BJ (cell line): ENCODE measurements at regions not wholly inside any gene's neighbourhood (a gene's known extent, or its start where the extent isn't known, plus 50 kb on each side); places are given as distances from the start of the nearest gene placed in this dataset.

ENCODE experiments used
- CTCF ChIA-PET: fragments of 350-600 bp; formaldehyde crosslinking; extraction: SDS; loops from one replicate; lab custom pipeline; 2021; ENCODE audit warnings: antibody characterized with exemption, inconsistent platforms; lab: Yijun Ruan, JAX
- POLR2A ChIA-PET: fragments of 300-600 bp; sonication (Branson Sonifier 250); formaldehyde crosslinking; extraction: SDS; loops from one replicate; lab custom pipeline; 2021; ENCODE audit warnings: antibody characterized with exemption; lab: Charles Lee
- DNase-seq: peaks from one replicate; pipeline ENCODE4 v3.0.0-alpha.2; 2011; ENCODE audit warnings: low read depth
- H3K27me3 ChIP-seq: 2 replicates; pipeline ENCODE4 v1.6.0; 2011; ENCODE audit warnings: low read length; ENCODE audit not compliant: control insufficient read depth, insufficient read depth
- H3K36me3 ChIP-seq: 2 replicates; pipeline ENCODE4 v1.5.1; 2011; ENCODE audit warnings: low read length; ENCODE audit not compliant: control insufficient read depth, insufficient read depth
- H3K4me3 ChIP-seq: 2 replicates; pipeline ENCODE4 v1.5.1; 2011; ENCODE audit warnings: low read depth, mild to moderate bottlenecking, control low read depth, low read length
- TF ChIP-seq, protein P1 (sequence below): IDR thresholded peaks from 2 replicates; pipeline ENCODE4 v1.5.1; 2011; ENCODE audit warnings: low read depth, mild to moderate bottlenecking, control low read depth, inconsistent platforms, low read length, moderate library complexity; ENCODE audit not compliant: insufficient read depth

DNA sequence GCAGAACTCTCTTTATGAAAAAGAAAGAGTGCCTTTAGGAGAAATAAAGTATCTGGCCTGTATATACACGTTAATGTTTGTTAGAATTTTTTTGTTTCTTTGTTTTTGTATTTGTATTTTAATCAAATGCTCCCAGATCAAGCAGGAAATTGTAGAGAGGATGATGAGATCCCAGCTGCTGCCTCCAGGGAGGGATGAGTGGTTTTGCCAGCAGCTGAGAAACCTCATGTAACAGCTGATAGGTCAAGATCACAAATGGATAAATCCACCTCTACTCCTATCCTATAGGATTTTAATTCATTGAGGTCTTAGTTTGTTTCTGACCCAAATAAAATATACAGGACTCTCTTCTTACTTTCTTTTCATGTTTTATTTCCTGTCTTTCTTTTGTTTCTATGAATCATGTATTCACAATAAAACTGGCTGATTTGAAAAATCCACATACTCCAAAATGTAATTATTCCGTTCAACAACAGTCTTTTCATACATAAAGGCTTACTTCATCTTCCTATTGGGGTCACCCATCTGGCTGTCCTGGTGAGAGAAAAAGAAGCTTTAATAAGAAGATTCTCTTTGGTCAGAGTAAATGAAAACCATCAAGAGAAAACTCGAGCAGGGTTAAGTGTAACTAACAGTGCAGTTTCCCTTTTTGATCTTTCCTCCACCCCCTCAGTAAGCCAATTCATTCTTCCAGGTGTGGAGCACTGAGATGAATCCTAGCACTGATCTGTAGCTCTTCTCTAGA, 129.3 kb upstream of the PLPPR5 start:
- TF ChIP-seq, protein P1, sequence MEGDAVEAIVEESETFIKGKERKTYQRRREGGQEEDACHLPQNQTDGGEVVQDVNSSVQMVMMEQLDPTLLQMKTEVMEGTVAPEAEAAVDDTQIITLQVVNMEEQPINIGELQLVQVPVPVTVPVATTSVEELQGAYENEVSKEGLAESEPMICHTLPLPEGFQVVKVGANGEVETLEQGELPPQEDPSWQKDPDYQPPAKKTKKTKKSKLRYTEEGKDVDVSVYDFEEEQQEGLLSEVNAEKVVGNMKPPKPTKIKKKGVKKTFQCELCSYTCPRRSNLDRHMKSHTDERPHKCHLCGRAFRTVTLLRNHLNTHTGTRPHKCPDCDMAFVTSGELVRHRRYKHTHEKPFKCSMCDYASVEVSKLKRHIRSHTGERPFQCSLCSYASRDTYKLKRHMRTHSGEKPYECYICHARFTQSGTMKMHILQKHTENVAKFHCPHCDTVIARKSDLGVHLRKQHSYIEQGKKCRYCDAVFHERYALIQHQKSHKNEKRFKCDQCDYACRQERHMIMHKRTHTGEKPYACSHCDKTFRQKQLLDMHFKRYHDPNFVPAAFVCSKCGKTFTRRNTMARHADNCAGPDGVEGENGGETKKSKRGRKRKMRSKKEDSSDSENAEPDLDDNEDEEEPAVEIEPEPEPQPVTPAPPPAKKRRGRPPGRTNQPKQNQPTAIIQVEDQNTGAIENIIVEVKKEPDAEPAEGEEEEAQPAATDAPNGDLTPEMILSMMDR: no peak
- ChIA-PET POLR2A (no interaction called here), CTCF (no interaction called here)
- Histone ChIP-seq H3K27me3 (no peaks in the 10 kb centered on the region), H3K4me3 (no peak overlapping the region), H3K36me3 (no peaks in the 10 kb centered on the region)
- no peak for DNase-seq

GRCh38 chr1:99137554-99138206, 126.6 kb upstream of the PLPPR4 start:
- no peaks in the 10 kb centered on the region for H3K27me3 ChIP-seq
- H3K4me3 ChIP-seq: no peak overlapping the region
- no peaks in the 10 kb centered on the region for H3K36me3 ChIP-seq
- ChIA-PET CTCF (no interaction called here), POLR2A (no interaction called here)
- DNase-seq: no peak
- TF ChIP-seq, protein P1: no peak

DNA sequence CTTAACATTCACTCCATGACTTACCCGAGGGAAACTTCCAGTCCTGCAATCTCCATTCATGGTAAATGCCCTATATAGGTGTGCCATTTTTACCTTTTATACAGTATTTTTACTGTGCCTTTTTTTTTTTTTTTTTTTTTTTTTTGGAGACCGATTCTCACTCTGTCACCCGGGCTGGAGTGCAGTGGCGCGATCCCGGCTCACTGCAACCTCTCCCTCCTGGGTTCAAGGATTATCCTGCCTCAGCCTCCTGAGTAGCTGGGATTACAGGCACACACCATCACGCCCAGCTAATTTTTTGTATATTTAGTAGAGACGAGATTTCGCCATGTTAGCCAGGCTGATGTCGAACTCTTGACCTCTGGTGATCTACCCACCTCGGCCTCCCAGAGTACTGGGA, 124.4 kb upstream of the PLPPR4 start:
- DNase-seq: no peak
- no peaks in the 10 kb centered on the region for H3K27me3 ChIP-seq
- no peak overlapping the region for H3K4me3 ChIP-seq
- no peaks in the 10 kb centered on the region for H3K36me3 ChIP-seq
- CTCF ChIA-PET: interaction anchor here (0.6 kb wide), 1 partner anchor 579 kb away, joined by 3 read pairs; no protein-coding TSS in a partner anchor
- POLR2A ChIA-PET: no interaction called here
- TF ChIP-seq, protein P1: no peak

GRCh38 chr1:99146129-99146848, 118.0 kb upstream of the PLPPR4 start:
- ChIA-PET POLR2A (no interaction called here), CTCF (no interaction called here)
- TF ChIP-seq, protein P1: no peak
- H3K36me3 ChIP-seq: no peaks in the 10 kb centered on the region
- H3K4me3 ChIP-seq: no peak overlapping the region
- no peaks in the 10 kb centered on the region for H3K27me3 ChIP-seq
- no peak for DNase-seq

DNA sequence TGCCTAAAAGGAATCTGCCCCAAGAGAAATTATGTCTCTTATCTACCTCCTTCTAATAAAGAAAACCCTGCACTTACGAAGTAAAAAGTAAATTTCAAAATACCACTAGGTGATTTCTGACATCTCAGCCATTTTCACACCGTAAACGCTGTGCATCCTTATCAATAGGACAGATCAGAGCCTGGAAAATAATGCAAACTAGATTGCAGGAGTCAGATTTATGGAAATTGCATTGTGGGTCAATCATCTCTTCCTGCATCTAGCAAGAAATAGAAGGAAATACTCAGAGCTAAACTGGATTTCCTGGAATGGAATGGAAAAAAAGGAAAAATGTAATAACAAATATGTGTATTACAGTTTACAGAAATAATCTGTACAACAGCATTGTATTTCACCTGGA, 114.3 kb upstream of the PLPPR4 start:
- CTCF ChIA-PET: no interaction called here
- TF ChIP-seq, protein P1: no peak
- Histone ChIP-seq H3K4me3 (no peak overlapping the region), H3K36me3 (no peaks in the 10 kb centered on the region), H3K27me3 (no peaks in the 10 kb centered on the region)
- POLR2A ChIA-PET: no interaction called here
- no peak for DNase-seq
